ENCODE measurements at regions not wholly inside any gene's neighbourhood (a gene's known extent, or its start where the extent isn't known, plus 50 kb on each side); places are given as distances from the start of the nearest gene placed in this dataset.

DNA sequence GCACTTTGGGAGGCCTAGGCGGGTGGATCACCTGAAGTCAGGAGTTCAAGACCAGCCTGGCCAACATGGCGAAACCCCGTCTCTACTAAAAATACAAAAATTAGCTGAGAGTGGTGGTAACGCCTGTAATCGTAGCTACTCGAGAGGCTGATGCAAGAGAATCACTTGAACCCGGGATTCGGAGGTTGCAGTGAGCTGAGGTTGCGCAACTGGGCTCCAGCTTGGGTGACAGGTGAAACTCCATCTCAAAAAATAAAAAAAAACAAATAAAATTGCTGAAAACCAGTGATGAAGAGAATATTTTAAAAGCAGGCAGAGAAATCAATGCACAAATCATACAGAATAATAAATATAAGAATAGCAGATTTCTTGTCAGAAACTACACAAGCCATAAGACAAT is 129.3 kb downstream of the SLIT2 start:
- DNase-seq (ENCODE audit: low read depth): no peak
- H3K4me3 ChIP-seq (ENCODE audit: low read depth, low read length): no peak overlapping the region
- TF ChIP-seq, protein P1, sequence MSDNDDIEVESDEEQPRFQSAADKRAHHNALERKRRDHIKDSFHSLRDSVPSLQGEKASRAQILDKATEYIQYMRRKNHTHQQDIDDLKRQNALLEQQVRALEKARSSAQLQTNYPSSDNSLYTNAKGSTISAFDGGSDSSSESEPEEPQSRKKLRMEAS (IDR thresholded peaks at IDR 0.05; ENCODE audit: low read depth, low read length): no peak
- TF ChIP-seq POLR2A (IDR thresholded peaks at IDR 0.05; ENCODE audit: extremely low read depth, insufficient read length) (no peak), MYC (IDR thresholded peaks at IDR 0.05; ENCODE audit: low read depth, low read length) (no peak)
- TF ChIP-seq, protein P2, sequence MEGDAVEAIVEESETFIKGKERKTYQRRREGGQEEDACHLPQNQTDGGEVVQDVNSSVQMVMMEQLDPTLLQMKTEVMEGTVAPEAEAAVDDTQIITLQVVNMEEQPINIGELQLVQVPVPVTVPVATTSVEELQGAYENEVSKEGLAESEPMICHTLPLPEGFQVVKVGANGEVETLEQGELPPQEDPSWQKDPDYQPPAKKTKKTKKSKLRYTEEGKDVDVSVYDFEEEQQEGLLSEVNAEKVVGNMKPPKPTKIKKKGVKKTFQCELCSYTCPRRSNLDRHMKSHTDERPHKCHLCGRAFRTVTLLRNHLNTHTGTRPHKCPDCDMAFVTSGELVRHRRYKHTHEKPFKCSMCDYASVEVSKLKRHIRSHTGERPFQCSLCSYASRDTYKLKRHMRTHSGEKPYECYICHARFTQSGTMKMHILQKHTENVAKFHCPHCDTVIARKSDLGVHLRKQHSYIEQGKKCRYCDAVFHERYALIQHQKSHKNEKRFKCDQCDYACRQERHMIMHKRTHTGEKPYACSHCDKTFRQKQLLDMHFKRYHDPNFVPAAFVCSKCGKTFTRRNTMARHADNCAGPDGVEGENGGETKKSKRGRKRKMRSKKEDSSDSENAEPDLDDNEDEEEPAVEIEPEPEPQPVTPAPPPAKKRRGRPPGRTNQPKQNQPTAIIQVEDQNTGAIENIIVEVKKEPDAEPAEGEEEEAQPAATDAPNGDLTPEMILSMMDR (IDR thresholded peaks at IDR 0.05; ENCODE audit: low read depth, low read length): no peak

DNA sequence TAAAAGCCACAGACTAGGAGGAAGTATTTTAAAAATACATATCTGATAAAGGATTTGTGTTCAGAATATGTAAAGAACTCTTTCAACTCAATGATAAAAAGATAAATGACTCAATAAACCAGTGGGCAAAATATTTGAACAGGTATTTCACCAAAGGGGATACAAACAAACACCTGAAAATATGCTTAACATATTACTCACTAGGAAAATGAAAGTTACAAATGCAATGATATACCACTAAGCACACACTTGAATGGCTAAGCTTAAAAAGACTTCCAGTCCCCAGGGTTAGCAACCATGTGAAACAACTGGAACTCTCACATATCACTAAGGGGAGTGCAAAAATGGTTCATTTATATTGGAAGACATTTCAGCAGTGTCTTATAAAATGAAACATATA is 131.6 kb downstream of the SLIT2 start:
- TF ChIP-seq, protein P2 (IDR thresholded peaks at IDR 0.05; ENCODE audit: low read depth, low read length): no peak
- TF ChIP-seq, protein P1 (IDR thresholded peaks at IDR 0.05; ENCODE audit: low read depth, low read length): no peak
- TF ChIP-seq POLR2A (IDR thresholded peaks at IDR 0.05; ENCODE audit: extremely low read depth, insufficient read length) (no peak), MYC (IDR thresholded peaks at IDR 0.05; ENCODE audit: low read depth, low read length) (no peak)
- no peak for DNase-seq (ENCODE audit: low read depth)
- no peak overlapping the region for H3K4me3 ChIP-seq (ENCODE audit: low read depth, low read length)

DNA sequence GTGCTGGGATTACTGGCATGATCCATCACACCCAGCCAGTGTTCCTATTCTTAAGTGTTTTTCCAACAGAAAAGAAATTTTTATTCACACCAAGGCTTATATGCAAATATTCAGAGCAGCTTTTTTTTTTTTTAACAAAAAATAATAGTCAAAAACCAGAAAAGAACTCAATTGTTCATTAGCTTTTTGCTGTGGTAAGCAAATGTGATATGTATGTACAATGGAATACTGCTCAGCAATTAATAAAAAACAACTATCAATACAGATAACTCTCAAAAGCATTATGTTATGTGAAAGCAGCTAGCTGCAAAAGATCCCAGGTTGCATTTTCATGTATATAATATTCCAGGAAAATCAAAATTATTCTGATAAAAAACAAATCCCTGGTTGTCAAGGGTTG is 132.3 kb downstream of the SLIT2 start:
- DNase-seq (ENCODE audit: low read depth): no peak
- no peak overlapping the region for H3K4me3 ChIP-seq (ENCODE audit: low read depth, low read length)
- TF ChIP-seq, protein P2 (IDR thresholded peaks at IDR 0.05; ENCODE audit: low read depth, low read length): no peak
- TF ChIP-seq, protein P1 (IDR thresholded peaks at IDR 0.05; ENCODE audit: low read depth, low read length): no peak
- no peak for TF ChIP-seq POLR2A (IDR thresholded peaks at IDR 0.05; ENCODE audit: extremely low read depth, insufficient read length)

DNA sequence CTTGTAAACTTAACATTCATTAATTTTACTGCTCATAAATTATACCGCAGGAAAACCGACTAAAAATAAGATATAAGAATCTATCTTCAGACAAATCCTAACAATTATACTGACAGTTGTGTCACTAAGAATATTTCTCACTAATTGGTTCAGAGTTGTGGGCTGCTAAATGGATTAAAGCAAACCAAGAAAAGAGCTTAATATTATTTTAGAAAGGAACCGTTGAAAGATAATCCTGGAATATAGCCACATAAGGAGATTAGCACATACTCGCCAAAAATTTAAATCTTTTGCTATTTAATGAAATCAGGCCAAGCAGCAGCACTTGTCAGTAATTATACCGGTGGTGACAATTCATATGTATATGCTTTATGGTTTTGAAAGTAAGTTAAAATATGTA is 132.8 kb downstream of the SLIT2 start:
- no peak for DNase-seq (ENCODE audit: low read depth)
- H3K4me3 ChIP-seq (ENCODE audit: low read depth, low read length): no peak overlapping the region
- TF ChIP-seq MYC (IDR thresholded peaks at IDR 0.05; ENCODE audit: low read depth, low read length) (no peak), POLR2A (IDR thresholded peaks at IDR 0.05; ENCODE audit: extremely low read depth, insufficient read length) (no peak)
- TF ChIP-seq, protein P1 (IDR thresholded peaks at IDR 0.05; ENCODE audit: low read depth, low read length): no peak
- TF ChIP-seq, protein P2 (IDR thresholded peaks at IDR 0.05; ENCODE audit: low read depth, low read length): no peak

DNA sequence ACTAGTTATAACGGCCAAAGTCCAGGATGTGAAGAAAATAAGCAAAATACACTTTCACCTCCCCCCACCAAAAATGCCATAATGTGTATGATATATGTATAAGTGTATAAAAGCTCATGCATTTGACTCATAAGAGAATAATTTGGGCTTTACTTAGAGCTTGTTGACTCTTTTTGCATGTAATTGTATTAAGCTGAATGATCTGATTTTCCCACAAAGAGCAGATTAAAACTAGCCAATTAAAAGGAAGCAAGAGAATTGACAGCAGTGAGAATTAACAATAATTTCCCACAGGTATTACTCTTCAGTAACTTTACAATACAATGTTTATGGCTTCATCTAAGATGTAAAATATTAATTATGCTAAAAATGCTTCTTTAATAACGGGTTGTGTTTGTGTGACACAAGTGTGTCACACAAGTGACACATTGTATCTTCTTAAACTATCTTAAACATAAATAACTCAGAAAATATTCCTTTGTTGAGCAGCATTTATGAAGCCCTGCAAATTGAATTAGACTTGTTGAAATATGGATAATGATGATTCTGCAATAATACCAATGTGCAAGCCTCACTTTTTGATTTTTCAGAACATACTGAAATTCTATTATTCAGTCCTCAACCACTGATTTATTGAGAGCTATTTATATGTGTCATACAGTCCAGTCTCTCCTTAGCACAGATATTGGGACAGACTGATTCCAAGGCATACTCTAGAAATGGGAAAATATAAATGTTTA is 134.5 kb downstream of the SLIT2 start:
- no peak overlapping the region for H3K4me3 ChIP-seq (ENCODE audit: low read depth, low read length)
- no peak for DNase-seq (ENCODE audit: low read depth)
- TF ChIP-seq, protein P2 (IDR thresholded peaks at IDR 0.05; ENCODE audit: low read depth, low read length): no peak
- TF ChIP-seq, protein P1 (IDR thresholded peaks at IDR 0.05; ENCODE audit: low read depth, low read length): no peak
- TF ChIP-seq MYC (IDR thresholded peaks at IDR 0.05; ENCODE audit: low read depth, low read length) (no peak), POLR2A (IDR thresholded peaks at IDR 0.05; ENCODE audit: extremely low read depth, insufficient read length) (no peak)
